GM06990 (cell line): ENCODE measurements at regions not wholly inside any gene's neighbourhood (a gene's known extent, or its start where the extent isn't known, plus 50 kb on each side); places are given as distances from the start of the nearest gene placed in this dataset.

ENCODE experiments used
- DNase-seq: peaks from one replicate; pipeline ENCODE4 v3.0.0-alpha.2; 2011; ENCODE audit not compliant: insufficient read length; ENCODE audit errors: extremely low read depth
- H3K27me3 ChIP-seq: replicated peaks from 2 replicates; pipeline ENCODE4 v1.6.0; 2011; ENCODE audit warnings: low read length; ENCODE audit not compliant: control insufficient read depth, insufficient read depth
- H3K36me3 ChIP-seq: 2 replicates; pipeline ENCODE4 v1.5.1; 2011; ENCODE audit warnings: low read length; ENCODE audit not compliant: control insufficient read depth, insufficient read depth
- H3K4me3 ChIP-seq: replicated peaks from 2 replicates; pipeline ENCODE4 v1.5.1; 2011; ENCODE audit warnings: low read depth, mild to moderate bottlenecking, control low read depth, low read length
- CTCF ChIP-seq: IDR thresholded peaks from 2 replicates; pipeline ENCODE4 v1.5.1; 2011; ENCODE audit warnings: low read length, control low read depth, mild to moderate bottlenecking, inconsistent platforms; ENCODE audit not compliant: insufficient read depth, poor library complexity, severe bottlenecking

GRCh38 chr6:6538261-6538660 lies 50.3 kb upstream of the LY86 start:
- H3K27me3 ChIP-seq, result no peaks in the 10 kb centered on the region
- H3K4me3 ChIP-seq, result no peak overlapping the region
- no peak for TF ChIP-seq CTCF
- H3K36me3 ChIP-seq, result no peaks in the 10 kb centered on the region
- DNase-seq, result no peak
